H9 (cell line): ENCODE measurements at regions not wholly inside any gene's neighbourhood (a gene's known extent, or its start where the extent isn't known, plus 50 kb on each side); places are given as distances from the start of the nearest gene placed in this dataset.

Experiments used
- DNase-seq: peaks from one replicate; pipeline ENCODE4 v3.0.0-alpha.2; 2017
- H2AFZ ChIP-seq: one replicate; pipeline ENCODE4 v1.6.1; 2013; ENCODE audit warnings: mild to moderate bottlenecking, low read length, control low read depth, moderate library complexity
- H2AK5ac ChIP-seq: 2 replicates; pipeline ENCODE4 v1.6.1; 2013; ENCODE audit warnings: low read length, control low read depth, mixed read lengths; ENCODE audit not compliant: insufficient read length
- H2BK120ac ChIP-seq: one replicate; pipeline ENCODE4 v1.6.1; 2013; ENCODE audit warnings: low read depth, mild to moderate bottlenecking, low read length, control low read depth, inconsistent platforms; ENCODE audit not compliant: poor library complexity, severe bottlenecking
- H2BK12ac ChIP-seq: 2 replicates; pipeline ENCODE4 v1.6.1; 2013; ENCODE audit warnings: low read length, control low read depth, mixed read lengths, low read depth; ENCODE audit not compliant: insufficient read length
- H2BK15ac ChIP-seq: 2 replicates; pipeline ENCODE4 v1.6.1; 2013; ENCODE audit warnings: low read depth, low read length, control low read depth
- H2BK20ac ChIP-seq: one replicate; pipeline ENCODE4 v1.6.1; 2013; ENCODE audit warnings: low read depth, mild to moderate bottlenecking, low read length, control low read depth, inconsistent platforms; ENCODE audit not compliant: poor library complexity, severe bottlenecking
- H2BK5ac ChIP-seq: 2 replicates; pipeline ENCODE4 v1.6.1; 2013; ENCODE audit warnings: low read length, control low read depth, mixed read lengths; ENCODE audit not compliant: insufficient read length
- H3K14ac ChIP-seq: 2 replicates; pipeline ENCODE4 v1.6.1; 2013; ENCODE audit warnings: low read length, control low read depth; ENCODE audit not compliant: insufficient read depth
- H3K18ac ChIP-seq: 2 replicates; pipeline ENCODE4 v1.6.1; 2013; ENCODE audit warnings: low read depth, mild to moderate bottlenecking, mixed read lengths, low read length, control low read depth; ENCODE audit not compliant: insufficient read length
- H3K23ac ChIP-seq: 2 replicates; pipeline ENCODE4 v1.6.1; 2013; ENCODE audit warnings: low read length, control low read depth, mixed read lengths, low read depth; ENCODE audit not compliant: insufficient read length
- H3K23me2 ChIP-seq: 2 replicates; pipeline ENCODE4 v1.6.1; 2013; ENCODE audit warnings: low read depth, mild to moderate bottlenecking, mixed read lengths, low read length, control low read depth; ENCODE audit not compliant: insufficient read length, poor library complexity, severe bottlenecking
- H3K27ac ChIP-seq: 2 replicates; pipeline ENCODE4 v1.5.1; 2013; ENCODE audit warnings: low read length, control low read depth, mixed read lengths, low read depth; ENCODE audit not compliant: insufficient read length
- H3K27me3 ChIP-seq: 2 replicates; pipeline ENCODE4 v1.6.1; 2013; ENCODE audit warnings: low read length, control low read depth, inconsistent platforms; ENCODE audit not compliant: insufficient read depth
- H3K4ac ChIP-seq: 2 replicates; pipeline ENCODE4 v1.6.1; 2013; ENCODE audit warnings: low read depth, mild to moderate bottlenecking, control low read depth, inconsistent platforms, low read length, moderate library complexity
- H3K4me1 ChIP-seq: 2 replicates; pipeline ENCODE4 v1.6.1; 2013; ENCODE audit warnings: low read length, control low read depth, inconsistent platforms; ENCODE audit not compliant: insufficient read depth
- H3K4me2 ChIP-seq: 2 replicates; pipeline ENCODE4 v1.6.1; 2013; ENCODE audit warnings: low read length, control low read depth, mixed read lengths; ENCODE audit not compliant: insufficient read length, insufficient read depth
- H3K56ac ChIP-seq: 2 replicates; pipeline ENCODE4 v1.6.1; 2013; ENCODE audit warnings: low read depth, mild to moderate bottlenecking, mixed read lengths, low read length, control low read depth; ENCODE audit not compliant: insufficient read length
- H3K79me1 ChIP-seq: 2 replicates; pipeline ENCODE4 v1.6.1; 2013; ENCODE audit warnings: low read depth, mild to moderate bottlenecking, moderate library complexity, low read length, control low read depth, inconsistent platforms; ENCODE audit not compliant: insufficient read depth, poor library complexity, severe bottlenecking
- H3K79me2 ChIP-seq: 2 replicates; pipeline ENCODE4 v1.6.1; 2013; ENCODE audit warnings: low read length, control low read depth, inconsistent platforms; ENCODE audit not compliant: insufficient read depth
- H3K9ac ChIP-seq: 2 replicates; pipeline ENCODE4 v1.6.1; 2013; ENCODE audit warnings: low read length, control low read depth, mixed read lengths; ENCODE audit not compliant: insufficient read length; ENCODE audit errors: extremely low read depth
- H3K9me3 ChIP-seq: one replicate; pipeline ENCODE4 v1.6.1; 2013; ENCODE audit warnings: low read depth, low read length, inconsistent platforms; ENCODE audit not compliant: control insufficient read depth
- H3T11ph ChIP-seq: one replicate; pipeline ENCODE4 v1.6.1; 2013; ENCODE audit warnings: mild to moderate bottlenecking, low read length, control low read depth, inconsistent platforms
- H4K20me1 ChIP-seq: one replicate; pipeline ENCODE4 v1.6.1; 2013; ENCODE audit not compliant: control insufficient read depth, insufficient read length, insufficient read depth
- H4K5ac ChIP-seq: 2 replicates; pipeline ENCODE4 v1.6.1; 2013; ENCODE audit warnings: low read depth, mild to moderate bottlenecking, mixed read lengths, low read length, control low read depth; ENCODE audit not compliant: insufficient read length
- H4K8ac ChIP-seq: replicated peaks from 2 replicates; pipeline ENCODE4 v1.6.1; 2013; ENCODE audit warnings: low read length, control low read depth, mixed read lengths, low read depth; ENCODE audit not compliant: insufficient read length
- H4K91ac ChIP-seq: 2 replicates; pipeline ENCODE4 v1.6.1; 2013; ENCODE audit warnings: low read depth, mild to moderate bottlenecking, moderate library complexity, mixed read lengths, low read length, control low read depth; ENCODE audit not compliant: insufficient read length
- H3K27ac Mint-ChIP-seq, 3 experiments: 2 replicates in 2 of 3; 3 replicates in 1 of 3; pipeline ENCODE4 v1.8.0; 2020 to 2021; ENCODE audit warnings: mixed read lengths in 3 of 3, mild to moderate bottlenecking in 1 of 3, moderate library complexity in 1 of 3
- H3K27me3 Mint-ChIP-seq: 2 replicates; pipeline ENCODE4 v1.8.0; 2021; ENCODE audit warnings: low read depth, mild to moderate bottlenecking, moderate library complexity, mixed read lengths
- H3K36me3 Mint-ChIP-seq, 3 experiments: 2 replicates in 2 of 3; 3 replicates in 1 of 3; pipeline ENCODE4 v1.8.0; 2020 to 2021; ENCODE audit warnings: low read depth in 3 of 3, mixed read lengths in 3 of 3; ENCODE audit not compliant: insufficient read depth in 1 of 3
- H3K4me1 Mint-ChIP-seq, 2 experiments: 2 replicates each; pipeline ENCODE4 v1.8.0; 2020; ENCODE audit warnings: mixed read lengths in 2 of 2
- H3K4me3 Mint-ChIP-seq, 2 experiments: 2 replicates in 1 of 2; 3 replicates in 1 of 2; pipeline ENCODE4 v1.8.0; 2020 to 2021; ENCODE audit warnings: mild to moderate bottlenecking in 2 of 2, mixed read lengths in 2 of 2, moderate library complexity in 1 of 2
- H3K9me3 Mint-ChIP-seq, 2 experiments: 2 replicates in 1 of 2; 3 replicates in 1 of 2; pipeline ENCODE4 v1.8.0; 2020; ENCODE audit warnings: mild to moderate bottlenecking in 2 of 2, mixed read lengths in 2 of 2, moderate library complexity in 1 of 2
- WGBS: extraction: QIAGEN DNeasy Blood & Tissue Kit; methylation state at CpG from one replicate; pipeline ENCODE4 v1.1.7; 2013; ENCODE audit warnings: missing lambda C conversion rate, low lambda C conversion rate, mixed read lengths; ENCODE audit not compliant: insufficient read length; ENCODE audit errors: extremely low coverage; 5-methylcytosine and 5-hydroxymethylcytosine counted together
- TF ChIP-seq, protein P1 (sequence below): fragments of 200-600 bp; sonication (generic); conservative IDR thresholded peaks from 3 replicates; pipeline ENCODE4 v1.8.0; 2021; ENCODE audit warnings: antibody characterized with exemption, mild to moderate bottlenecking

DNA sequence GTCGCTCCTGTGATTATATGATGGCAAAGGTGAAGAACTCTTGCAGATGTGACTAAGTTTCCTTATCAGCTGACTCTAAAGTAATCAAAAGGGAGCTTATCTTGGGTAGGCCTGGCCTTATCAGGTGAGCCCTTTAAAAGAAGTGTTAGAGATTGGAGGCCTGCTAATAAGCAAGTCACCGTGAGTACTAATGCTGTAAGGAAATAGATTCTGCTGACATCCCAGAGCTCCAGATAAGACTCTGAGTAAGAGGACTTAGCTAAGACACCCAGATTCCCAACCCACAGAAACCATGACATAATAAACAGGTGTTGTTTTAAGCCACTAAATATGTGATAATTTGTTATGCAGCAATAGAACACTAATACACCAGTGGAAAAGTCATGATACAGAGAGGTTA lies 99.9 kb upstream of the FAM20A start:
- Mint-ChIP-seq H3K27ac (no peak overlapping the region), H3K4me1 (no peaks in the 10 kb centered on the region), H3K27me3 (no peaks in the 10 kb centered on the region), H3K4me3 (no peak overlapping the region), H3K9me3 (peaks cover 0 to 3% of the 10 kb centered on the region in 2 experiments; a peak in 1 of 5 replicates), H3K36me3 (no peaks in the 10 kb centered on the region)
- Histone ChIP-seq H3K79me2 (no peaks in the 10 kb centered on the region), H3K9ac (no peak overlapping the region), H4K91ac (no peak overlapping the region), H2AFZ (no peak overlapping the region), H3K23me2 (no peaks in the 10 kb centered on the region), H2AK5ac (no peak overlapping the region), H4K20me1 (no peaks in the 10 kb centered on the region), H3K79me1 (no peaks in the 10 kb centered on the region), H2BK15ac (no peak overlapping the region), H3K4ac (no peak overlapping the region), H3T11ph (no peak overlapping the region), H2BK5ac (no peak overlapping the region), H4K8ac (no peak overlapping the region), H3K14ac (no peak overlapping the region), H2BK12ac (no peak overlapping the region), H4K5ac (no peak overlapping the region), H3K27me3 (no peaks in the 10 kb centered on the region), H3K18ac (no peak overlapping the region), H3K4me1 (0 out of 2 replicates have a peak, but pooled peaks cover 2% of the 10 kb centered on the region), H3K27ac (no peak overlapping the region), H3K4me2 (no peak overlapping the region), H2BK20ac (no peak overlapping the region), H2BK120ac (no peak overlapping the region), H3K56ac (no peak overlapping the region), H3K9me3 (no peaks in the 10 kb centered on the region), H3K23ac (no peak overlapping the region)
- TF ChIP-seq, protein P1, sequence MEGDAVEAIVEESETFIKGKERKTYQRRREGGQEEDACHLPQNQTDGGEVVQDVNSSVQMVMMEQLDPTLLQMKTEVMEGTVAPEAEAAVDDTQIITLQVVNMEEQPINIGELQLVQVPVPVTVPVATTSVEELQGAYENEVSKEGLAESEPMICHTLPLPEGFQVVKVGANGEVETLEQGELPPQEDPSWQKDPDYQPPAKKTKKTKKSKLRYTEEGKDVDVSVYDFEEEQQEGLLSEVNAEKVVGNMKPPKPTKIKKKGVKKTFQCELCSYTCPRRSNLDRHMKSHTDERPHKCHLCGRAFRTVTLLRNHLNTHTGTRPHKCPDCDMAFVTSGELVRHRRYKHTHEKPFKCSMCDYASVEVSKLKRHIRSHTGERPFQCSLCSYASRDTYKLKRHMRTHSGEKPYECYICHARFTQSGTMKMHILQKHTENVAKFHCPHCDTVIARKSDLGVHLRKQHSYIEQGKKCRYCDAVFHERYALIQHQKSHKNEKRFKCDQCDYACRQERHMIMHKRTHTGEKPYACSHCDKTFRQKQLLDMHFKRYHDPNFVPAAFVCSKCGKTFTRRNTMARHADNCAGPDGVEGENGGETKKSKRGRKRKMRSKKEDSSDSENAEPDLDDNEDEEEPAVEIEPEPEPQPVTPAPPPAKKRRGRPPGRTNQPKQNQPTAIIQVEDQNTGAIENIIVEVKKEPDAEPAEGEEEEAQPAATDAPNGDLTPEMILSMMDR = no peak
- no CpG with 5 or more reads among the region's 2 CpGs for WGBS
- no peak for DNase-seq
